HT1080 (cell line): ENCODE measurements at regions not wholly inside any gene's neighbourhood (a gene's known extent, or its start where the extent isn't known, plus 50 kb on each side); places are given as distances from the start of the nearest gene placed in this dataset.
A peak's percentile ranks its signal among the peaks of the same experiment; 100 is the strongest.
"Not testable (repeated sequence)": the region's sequence is repeated elsewhere in the genome, so short reads cannot be mapped to it uniquely, and the experiment has no call there.

Experiments
- DNase-seq: peaks from one replicate; pipeline ENCODE4 v3.0.0-alpha.2; 2015; ENCODE audit warnings: low read depth
- small RNA-seq: library from RNA; depleted of rRNA; stranded (forward); fragments of <200 nt; gene quantifications from one replicate; pipeline ENCODE3, GENCODE V24; 2014

- no peak for DNase-seq
Observed at GRCh38 chr12:34404377-34405285, 382.3 kb downstream of the ALG10 start.

GRCh38 chr12:34405286-34406227 is 383.3 kb downstream of the ALG10 start:
- no peak for DNase-seq

GRCh38 chr12:34406228-34406995 is 384.1 kb downstream of the ALG10 start:
- no peak for DNase-seq

- no peak for DNase-seq
Observed at GRCh38 chr12:34406996-34407300, 384.7 kb downstream of the ALG10 start.

- no peak for DNase-seq
Observed at GRCh38 chr12:34407813-34408212, 385.5 kb downstream of the ALG10 start.

- DNase-seq, result not testable (repeated sequence)
Observed at GRCh38 chr12:34431509-34431908, 409.2 kb downstream of the ALG10 start.

Small RNAs in the stretch of these regions (small RNA-seq; reads per million reads assigned to genes)
- gene RNA5SP357, result 0.57 reads per million, percentile 58 among the genes with 10 or more reads in this experiment
